AG08395 (cell line): ENCODE measurements at regions not wholly inside any gene's neighbourhood (a gene's known extent, or its start where the extent isn't known, plus 50 kb on each side); places are given as distances from the start of the nearest gene placed in this dataset.

Source experiments
- DNase-seq: peaks from one replicate; pipeline ENCODE4 v3.0.0; 2012; ENCODE audit warnings: mixed read lengths, low spot score

DNA sequence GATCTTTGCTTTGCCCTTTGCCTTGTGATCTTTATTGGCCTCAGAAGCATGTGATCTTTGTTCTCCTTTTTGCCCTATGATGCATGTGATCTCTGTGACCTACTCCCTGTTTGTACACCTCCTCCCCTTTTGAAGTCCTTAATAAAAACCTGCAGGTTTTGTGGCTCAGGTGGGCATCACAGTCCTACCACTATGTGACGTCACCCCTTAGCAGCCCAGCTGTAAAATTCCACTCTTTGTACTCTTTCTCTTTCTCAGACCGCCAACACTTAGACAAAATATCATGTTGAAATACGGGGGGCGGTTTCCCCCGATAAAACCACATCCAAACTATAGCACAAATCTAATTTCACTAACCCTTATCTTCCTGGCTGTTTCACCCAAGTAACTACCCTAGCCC lies 76.7 kb upstream of the RAPGEF4 start:
- DNase-seq, result no peak

- DNase-seq, result no peak
Measured at GRCh38 chr2:172662099-172662498, 73.5 kb upstream of the RAPGEF4 start.

- DNase-seq, result no peak
Measured at GRCh38 chr2:172664766-172665165, 70.9 kb upstream of the RAPGEF4 start.

DNA sequence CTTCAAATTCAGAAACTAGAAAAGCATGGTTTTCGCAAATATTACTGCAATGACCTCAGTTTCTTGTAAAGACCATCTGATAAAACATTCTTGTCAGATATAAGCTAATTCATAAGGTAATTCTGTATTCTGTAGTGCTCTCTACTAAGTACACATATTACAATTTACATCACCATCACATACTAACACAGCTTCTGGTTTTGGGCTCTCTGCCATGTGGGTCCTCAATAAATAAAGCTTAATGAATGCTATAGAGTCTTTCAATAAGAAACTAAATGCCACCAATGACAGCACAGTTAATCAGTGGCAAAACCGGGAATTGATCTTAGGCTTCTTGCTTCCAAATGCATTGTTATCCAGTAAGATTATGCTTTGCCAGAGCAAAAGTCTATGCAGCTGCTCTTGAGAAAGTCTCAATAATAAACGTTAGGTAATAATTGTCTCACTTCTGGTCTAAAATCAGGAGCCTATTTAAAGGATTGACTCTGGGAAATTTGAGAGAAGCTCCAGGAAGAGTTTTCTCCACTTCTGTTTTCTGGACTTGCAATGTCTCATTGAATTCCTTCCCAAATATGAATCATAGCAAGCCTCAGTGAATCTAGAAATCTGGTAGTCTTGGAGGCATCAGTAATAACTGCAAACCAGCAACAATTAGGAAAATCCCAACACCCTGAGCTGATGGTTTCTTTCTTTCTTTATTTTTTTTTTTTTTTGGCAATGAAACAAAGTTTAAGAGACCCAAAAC lies 67.9 kb upstream of the RAPGEF4 start:
- DNase-seq, result peak; percentile 53

GRCh38 chr2:172671501-172671900 lies 64.1 kb upstream of the RAPGEF4 start:
- DNase-seq, result no peak

DNA sequence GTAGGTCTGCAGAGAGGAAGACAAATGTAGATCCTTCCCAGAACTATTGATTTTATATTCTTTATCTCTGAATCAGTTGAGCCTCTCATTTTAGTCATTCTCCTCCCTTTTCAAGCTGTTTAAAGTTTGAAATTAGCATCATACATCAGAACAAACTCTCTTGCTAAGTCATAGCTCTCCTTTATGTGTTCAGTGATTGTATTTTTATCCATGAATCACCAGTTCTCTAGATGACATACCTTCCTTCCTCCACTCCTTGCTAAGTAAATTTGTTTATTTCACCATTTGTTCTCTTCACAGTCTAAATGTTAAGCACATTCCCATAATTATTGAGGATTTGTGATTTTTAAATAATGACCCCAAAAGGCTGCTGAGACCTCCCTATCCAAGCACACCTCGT lies 63.5 kb upstream of the RAPGEF4 start:
- DNase-seq, result no peak

- DNase-seq, result no peak
Measured at GRCh38 chr2:172673056-172673683, 62.5 kb upstream of the RAPGEF4 start.

GRCh38 chr2:172674034-172674967 lies 61.3 kb upstream of the RAPGEF4 start:
- DNase-seq, result peak; percentile 58

- DNase-seq, result no peak
Measured at GRCh38 chr2:172674968-172675303, 60.7 kb upstream of the RAPGEF4 start.

GRCh38 chr2:172677363-172677762 lies 58.3 kb upstream of the RAPGEF4 start:
- DNase-seq, result no peak

GRCh38 chr2:172680436-172681068 lies 55.1 kb upstream of the RAPGEF4 start:
- no peak for DNase-seq

GRCh38 chr2:172685467-172685866 lies 50.2 kb upstream of the RAPGEF4 start:
- no peak for DNase-seq
